ENCODE measurements at regions not wholly inside any gene's neighbourhood (a gene's known extent, or its start where the extent isn't known, plus 50 kb on each side); places are given as distances from the start of the nearest gene placed in this dataset.
"Not testable (repeated sequence)": the region's sequence is repeated elsewhere in the genome, so short reads cannot be mapped to it uniquely, and the experiment has no call there.

- H3K4me3 ChIP-seq (ENCODE audit: control extremely low read depth in 1 of 5, extremely low read depth in 1 of 5, insufficient read depth in 1 of 5, low read depth in 2 of 5, low read length in 4 of 5): no peak overlapping the region
- WGBS (ENCODE audit: insufficient coverage): 0% methylated on average over 1 of the region's 2 CpGs
- no peak overlapping the region for H3K27ac Mint-ChIP-seq
- no peak overlapping the region for H3K9ac ChIP-seq (ENCODE audit: low read length)
- ATAC-seq (ENCODE audit: low read depth): no peak
- H3K27me3 Mint-ChIP-seq: no peaks in the 10 kb centered on the region
- intact Hi-C loops (cut with micrococcal nuclease): no loop called here
- peaks cover 2% of the 10 kb centered on the region for H3K9me3 Mint-ChIP-seq (ENCODE audit: insufficient read depth)
- H3K4me2 ChIP-seq (replicated peaks; ENCODE audit: low read depth, low read length, poor library complexity, severe bottlenecking): no peak overlapping the region
- ChIA-PET CTCF (no interaction called here), POLR2A (no interaction called here)
- DNase-seq: no peak
- no peaks in the 10 kb centered on the region for H4K20me1 ChIP-seq (ENCODE audit: control insufficient read depth, insufficient read depth, low read length, poor library complexity, severe bottlenecking)
- no peak overlapping the region for H3K27ac ChIP-seq (ENCODE audit: low read length in 2 of 2)
- peaks cover 4 to 9% of the 10 kb centered on the region in 2 donors for H3K4me1 ChIP-seq (ENCODE audit: control insufficient read depth in 2 of 2, insufficient read depth in 2 of 2, low read length in 2 of 2)
- H3K4me3 Mint-ChIP-seq: no peak overlapping the region
- no peaks in the 10 kb centered on the region for H3K9me3 ChIP-seq (ENCODE audit: control extremely low read depth in 1 of 3, control insufficient read depth in 2 of 3, insufficient read depth in 1 of 3, low read length in 2 of 3)
- H3K4me1 Mint-ChIP-seq: peaks cover 12% of the 10 kb centered on the region
- no peak overlapping the region for H2AFZ ChIP-seq (ENCODE audit: insufficient read depth, low read depth, low read length, poor library complexity, severe bottlenecking)
- TF ChIP-seq EZH2 (IDR thresholded peaks at IDR 0.05; ENCODE audit: borderline replicate concordance, insufficient read depth, low read depth, low read length, poor library complexity, severe bottlenecking): no peak
- TF ChIP-seq, protein P1, sequence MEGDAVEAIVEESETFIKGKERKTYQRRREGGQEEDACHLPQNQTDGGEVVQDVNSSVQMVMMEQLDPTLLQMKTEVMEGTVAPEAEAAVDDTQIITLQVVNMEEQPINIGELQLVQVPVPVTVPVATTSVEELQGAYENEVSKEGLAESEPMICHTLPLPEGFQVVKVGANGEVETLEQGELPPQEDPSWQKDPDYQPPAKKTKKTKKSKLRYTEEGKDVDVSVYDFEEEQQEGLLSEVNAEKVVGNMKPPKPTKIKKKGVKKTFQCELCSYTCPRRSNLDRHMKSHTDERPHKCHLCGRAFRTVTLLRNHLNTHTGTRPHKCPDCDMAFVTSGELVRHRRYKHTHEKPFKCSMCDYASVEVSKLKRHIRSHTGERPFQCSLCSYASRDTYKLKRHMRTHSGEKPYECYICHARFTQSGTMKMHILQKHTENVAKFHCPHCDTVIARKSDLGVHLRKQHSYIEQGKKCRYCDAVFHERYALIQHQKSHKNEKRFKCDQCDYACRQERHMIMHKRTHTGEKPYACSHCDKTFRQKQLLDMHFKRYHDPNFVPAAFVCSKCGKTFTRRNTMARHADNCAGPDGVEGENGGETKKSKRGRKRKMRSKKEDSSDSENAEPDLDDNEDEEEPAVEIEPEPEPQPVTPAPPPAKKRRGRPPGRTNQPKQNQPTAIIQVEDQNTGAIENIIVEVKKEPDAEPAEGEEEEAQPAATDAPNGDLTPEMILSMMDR (IDR thresholded peaks at IDR 0.05): no peak
- H3K79me2 ChIP-seq (ENCODE audit: control insufficient read depth, insufficient read depth, low read length): no peaks in the 10 kb centered on the region
- no peaks in the 10 kb centered on the region for H3K27me3 ChIP-seq (replicated peaks in 1 of 4; ENCODE audit: control extremely low read depth in 1 of 4, control insufficient read depth in 3 of 4, insufficient read depth in 4 of 4, low read length in 3 of 4)
- no peaks in the 10 kb centered on the region for H3K36me3 ChIP-seq (replicated peaks in 1 of 2; ENCODE audit: control extremely low read depth in 1 of 2, control insufficient read depth in 1 of 2, extremely low read depth in 1 of 2, insufficient read depth in 2 of 2, low read length in 1 of 2)
These were observed 122.2 kb upstream of the ZEB2 start for GRCh38 chr2:144642131-144642530.

DNA sequence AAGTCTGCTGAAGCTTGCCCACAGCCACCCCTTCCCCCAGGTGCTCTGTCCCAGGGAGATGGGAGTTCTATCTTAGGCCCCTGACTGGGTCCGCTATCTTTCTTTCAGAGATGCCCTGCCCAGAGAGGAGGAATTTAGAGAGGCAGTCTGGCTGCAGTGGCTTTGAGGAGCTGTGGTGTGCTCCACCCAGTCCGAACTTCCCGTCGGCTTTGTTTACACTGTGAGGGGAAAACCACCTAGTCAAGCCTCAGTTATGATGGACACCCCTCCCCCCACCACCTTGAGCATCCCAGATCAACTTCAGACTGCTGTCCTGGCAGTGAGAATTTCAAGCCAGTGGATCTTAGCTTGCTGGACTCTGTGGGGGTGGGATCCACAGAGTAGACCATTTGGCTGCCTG lies 118.3 kb upstream of the ZEB2 start:
- H3K36me3 ChIP-seq (replicated peaks in 1 of 2; ENCODE audit: control extremely low read depth in 1 of 2, control insufficient read depth in 1 of 2, extremely low read depth in 1 of 2, insufficient read depth in 2 of 2, low read length in 1 of 2); H3K27me3 Mint-ChIP-seq; H3K4me3 Mint-ChIP-seq; H3K4me3 ChIP-seq (ENCODE audit: control extremely low read depth in 1 of 5, extremely low read depth in 1 of 5, insufficient read depth in 1 of 5, low read depth in 2 of 5, low read length in 4 of 5); CTCF ChIA-PET; H3K9me3 Mint-ChIP-seq (ENCODE audit: insufficient read depth); H3K27ac Mint-ChIP-seq; H3K4me2 ChIP-seq (replicated peaks; ENCODE audit: low read depth, low read length, poor library complexity, severe bottlenecking); H2AFZ ChIP-seq (ENCODE audit: insufficient read depth, low read depth, low read length, poor library complexity, severe bottlenecking); intact Hi-C loops (cut with micrococcal nuclease); H3K27ac ChIP-seq (ENCODE audit: low read length in 2 of 2); H3K9me3 ChIP-seq (ENCODE audit: control extremely low read depth in 1 of 3, control insufficient read depth in 2 of 3, insufficient read depth in 1 of 3, low read length in 2 of 3); DNase-seq; H3K4me1 ChIP-seq (ENCODE audit: control insufficient read depth in 2 of 2, insufficient read depth in 2 of 2, low read length in 2 of 2); ATAC-seq (ENCODE audit: low read depth); H3K9ac ChIP-seq (ENCODE audit: low read length); H3K79me2 ChIP-seq (ENCODE audit: control insufficient read depth, insufficient read depth, low read length); H4K20me1 ChIP-seq (ENCODE audit: control insufficient read depth, insufficient read depth, low read length, poor library complexity, severe bottlenecking); H3K27me3 ChIP-seq (replicated peaks in 1 of 4; ENCODE audit: control extremely low read depth in 1 of 4, control insufficient read depth in 3 of 4, insufficient read depth in 4 of 4, low read length in 3 of 4): not testable (repeated sequence)
- H3K4me1 Mint-ChIP-seq: peaks cover 12% of the 10 kb centered on the region
- POLR2A ChIA-PET: interaction anchor here (0.6 kb wide), 1 partner anchor 84 kb away, joined by 3 read pairs; no protein-coding TSS in a partner anchor
- no CpG with 5 or more reads among the region's 4 CpGs for WGBS (ENCODE audit: insufficient coverage)

- WGBS (ENCODE audit: insufficient coverage): no CpG with 5 or more reads among the region's 1 CpG
- H2AFZ ChIP-seq (ENCODE audit: insufficient read depth, low read depth, low read length, poor library complexity, severe bottlenecking); DNase-seq; H3K9me3 ChIP-seq (ENCODE audit: control extremely low read depth in 1 of 3, control insufficient read depth in 2 of 3, insufficient read depth in 1 of 3, low read length in 2 of 3); H3K27me3 Mint-ChIP-seq; POLR2A ChIA-PET; H3K4me1 ChIP-seq (ENCODE audit: control insufficient read depth in 2 of 2, insufficient read depth in 2 of 2, low read length in 2 of 2); H3K4me3 ChIP-seq (ENCODE audit: control extremely low read depth in 1 of 5, extremely low read depth in 1 of 5, insufficient read depth in 1 of 5, low read depth in 2 of 5, low read length in 4 of 5); H3K36me3 ChIP-seq (replicated peaks in 1 of 2; ENCODE audit: control extremely low read depth in 1 of 2, control insufficient read depth in 1 of 2, extremely low read depth in 1 of 2, insufficient read depth in 2 of 2, low read length in 1 of 2); H3K27me3 ChIP-seq (replicated peaks in 1 of 4; ENCODE audit: control extremely low read depth in 1 of 4, control insufficient read depth in 3 of 4, insufficient read depth in 4 of 4, low read length in 3 of 4); H3K9me3 Mint-ChIP-seq (ENCODE audit: insufficient read depth); CTCF ChIA-PET; H3K4me3 Mint-ChIP-seq; intact Hi-C loops (cut with micrococcal nuclease); H3K79me2 ChIP-seq (ENCODE audit: control insufficient read depth, insufficient read depth, low read length); H4K20me1 ChIP-seq (ENCODE audit: control insufficient read depth, insufficient read depth, low read length, poor library complexity, severe bottlenecking); ATAC-seq (ENCODE audit: low read depth); H3K27ac Mint-ChIP-seq; H3K4me1 Mint-ChIP-seq; H3K27ac ChIP-seq (ENCODE audit: low read length in 2 of 2); H3K4me2 ChIP-seq (replicated peaks; ENCODE audit: low read depth, low read length, poor library complexity, severe bottlenecking); H3K9ac ChIP-seq (ENCODE audit: low read length): not testable (repeated sequence)
These were observed 116.9 kb upstream of the ZEB2 start for GRCh38 chr2:144636860-144637259.
